H9 (cell line): ENCODE measurements at regions not wholly inside any gene's neighbourhood (a gene's known extent, or its start where the extent isn't known, plus 50 kb on each side); places are given as distances from the start of the nearest gene placed in this dataset.

Source experiments
- DNase-seq: peaks from one replicate; pipeline ENCODE4 v3.0.0-alpha.2; 2017
- H2AFZ ChIP-seq: one replicate; pipeline ENCODE4 v1.6.1; 2013; ENCODE audit warnings: mild to moderate bottlenecking, low read length, control low read depth, moderate library complexity
- H2AK5ac ChIP-seq: 2 replicates; pipeline ENCODE4 v1.6.1; 2013; ENCODE audit warnings: low read length, control low read depth, mixed read lengths; ENCODE audit not compliant: insufficient read length
- H2BK120ac ChIP-seq: one replicate; pipeline ENCODE4 v1.6.1; 2013; ENCODE audit warnings: low read depth, mild to moderate bottlenecking, low read length, control low read depth, inconsistent platforms; ENCODE audit not compliant: poor library complexity, severe bottlenecking
- H2BK12ac ChIP-seq: 2 replicates; pipeline ENCODE4 v1.6.1; 2013; ENCODE audit warnings: low read length, control low read depth, mixed read lengths, low read depth; ENCODE audit not compliant: insufficient read length
- H2BK15ac ChIP-seq: 2 replicates; pipeline ENCODE4 v1.6.1; 2013; ENCODE audit warnings: low read depth, low read length, control low read depth
- H2BK20ac ChIP-seq: one replicate; pipeline ENCODE4 v1.6.1; 2013; ENCODE audit warnings: low read depth, mild to moderate bottlenecking, low read length, control low read depth, inconsistent platforms; ENCODE audit not compliant: poor library complexity, severe bottlenecking
- H2BK5ac ChIP-seq: 2 replicates; pipeline ENCODE4 v1.6.1; 2013; ENCODE audit warnings: low read length, control low read depth, mixed read lengths; ENCODE audit not compliant: insufficient read length
- H3K14ac ChIP-seq: 2 replicates; pipeline ENCODE4 v1.6.1; 2013; ENCODE audit warnings: low read length, control low read depth; ENCODE audit not compliant: insufficient read depth
- H3K18ac ChIP-seq: 2 replicates; pipeline ENCODE4 v1.6.1; 2013; ENCODE audit warnings: low read depth, mild to moderate bottlenecking, mixed read lengths, low read length, control low read depth; ENCODE audit not compliant: insufficient read length
- H3K23ac ChIP-seq: 2 replicates; pipeline ENCODE4 v1.6.1; 2013; ENCODE audit warnings: low read length, control low read depth, mixed read lengths, low read depth; ENCODE audit not compliant: insufficient read length
- H3K23me2 ChIP-seq: 2 replicates; pipeline ENCODE4 v1.6.1; 2013; ENCODE audit warnings: low read depth, mild to moderate bottlenecking, mixed read lengths, low read length, control low read depth; ENCODE audit not compliant: insufficient read length, poor library complexity, severe bottlenecking
- H3K27ac ChIP-seq: 2 replicates; pipeline ENCODE4 v1.5.1; 2013; ENCODE audit warnings: low read length, control low read depth, mixed read lengths, low read depth; ENCODE audit not compliant: insufficient read length
- H3K27me3 ChIP-seq: 2 replicates; pipeline ENCODE4 v1.6.1; 2013; ENCODE audit warnings: low read length, control low read depth, inconsistent platforms; ENCODE audit not compliant: insufficient read depth
- H3K4ac ChIP-seq: 2 replicates; pipeline ENCODE4 v1.6.1; 2013; ENCODE audit warnings: low read depth, mild to moderate bottlenecking, control low read depth, inconsistent platforms, low read length, moderate library complexity
- H3K4me1 ChIP-seq: 2 replicates; pipeline ENCODE4 v1.6.1; 2013; ENCODE audit warnings: low read length, control low read depth, inconsistent platforms; ENCODE audit not compliant: insufficient read depth
- H3K4me2 ChIP-seq: 2 replicates; pipeline ENCODE4 v1.6.1; 2013; ENCODE audit warnings: low read length, control low read depth, mixed read lengths; ENCODE audit not compliant: insufficient read length, insufficient read depth
- H3K56ac ChIP-seq: 2 replicates; pipeline ENCODE4 v1.6.1; 2013; ENCODE audit warnings: low read depth, mild to moderate bottlenecking, mixed read lengths, low read length, control low read depth; ENCODE audit not compliant: insufficient read length
- H3K79me1 ChIP-seq: 2 replicates; pipeline ENCODE4 v1.6.1; 2013; ENCODE audit warnings: low read depth, mild to moderate bottlenecking, moderate library complexity, low read length, control low read depth, inconsistent platforms; ENCODE audit not compliant: insufficient read depth, poor library complexity, severe bottlenecking
- H3K79me2 ChIP-seq: 2 replicates; pipeline ENCODE4 v1.6.1; 2013; ENCODE audit warnings: low read length, control low read depth, inconsistent platforms; ENCODE audit not compliant: insufficient read depth
- H3K9ac ChIP-seq: 2 replicates; pipeline ENCODE4 v1.6.1; 2013; ENCODE audit warnings: low read length, control low read depth, mixed read lengths; ENCODE audit not compliant: insufficient read length; ENCODE audit errors: extremely low read depth
- H3K9me3 ChIP-seq: one replicate; pipeline ENCODE4 v1.6.1; 2013; ENCODE audit warnings: low read depth, low read length, inconsistent platforms; ENCODE audit not compliant: control insufficient read depth
- H3T11ph ChIP-seq: one replicate; pipeline ENCODE4 v1.6.1; 2013; ENCODE audit warnings: mild to moderate bottlenecking, low read length, control low read depth, inconsistent platforms
- H4K20me1 ChIP-seq: one replicate; pipeline ENCODE4 v1.6.1; 2013; ENCODE audit not compliant: control insufficient read depth, insufficient read length, insufficient read depth
- H4K5ac ChIP-seq: 2 replicates; pipeline ENCODE4 v1.6.1; 2013; ENCODE audit warnings: low read depth, mild to moderate bottlenecking, mixed read lengths, low read length, control low read depth; ENCODE audit not compliant: insufficient read length
- H4K8ac ChIP-seq: replicated peaks from 2 replicates; pipeline ENCODE4 v1.6.1; 2013; ENCODE audit warnings: low read length, control low read depth, mixed read lengths, low read depth; ENCODE audit not compliant: insufficient read length
- H4K91ac ChIP-seq: 2 replicates; pipeline ENCODE4 v1.6.1; 2013; ENCODE audit warnings: low read depth, mild to moderate bottlenecking, moderate library complexity, mixed read lengths, low read length, control low read depth; ENCODE audit not compliant: insufficient read length
- H3K27ac Mint-ChIP-seq, 3 experiments: 2 replicates in 2 of 3; 3 replicates in 1 of 3; pipeline ENCODE4 v1.8.0; 2020 to 2021; ENCODE audit warnings: mixed read lengths in 3 of 3, mild to moderate bottlenecking in 1 of 3, moderate library complexity in 1 of 3
- H3K27me3 Mint-ChIP-seq: 2 replicates; pipeline ENCODE4 v1.8.0; 2021; ENCODE audit warnings: low read depth, mild to moderate bottlenecking, moderate library complexity, mixed read lengths
- H3K36me3 Mint-ChIP-seq, 3 experiments: 2 replicates in 2 of 3; 3 replicates in 1 of 3; pipeline ENCODE4 v1.8.0; 2020 to 2021; ENCODE audit warnings: low read depth in 3 of 3, mixed read lengths in 3 of 3; ENCODE audit not compliant: insufficient read depth in 1 of 3
- H3K4me1 Mint-ChIP-seq, 2 experiments: 2 replicates each; pipeline ENCODE4 v1.8.0; 2020; ENCODE audit warnings: mixed read lengths in 2 of 2
- H3K4me3 Mint-ChIP-seq, 2 experiments: 2 replicates in 1 of 2; 3 replicates in 1 of 2; pipeline ENCODE4 v1.8.0; 2020 to 2021; ENCODE audit warnings: mild to moderate bottlenecking in 2 of 2, mixed read lengths in 2 of 2, moderate library complexity in 1 of 2
- H3K9me3 Mint-ChIP-seq, 2 experiments: 2 replicates in 1 of 2; 3 replicates in 1 of 2; pipeline ENCODE4 v1.8.0; 2020; ENCODE audit warnings: mild to moderate bottlenecking in 2 of 2, mixed read lengths in 2 of 2, moderate library complexity in 1 of 2
- CTCF ChIP-seq: fragments of 200-600 bp; sonication (generic); conservative IDR thresholded peaks from 3 replicates; pipeline ENCODE4 v1.8.0; 2021; ENCODE audit warnings: antibody characterized with exemption, mild to moderate bottlenecking
- WGBS: extraction: QIAGEN DNeasy Blood & Tissue Kit; methylation state at CpG from one replicate; pipeline ENCODE4 v1.1.7; 2013; ENCODE audit warnings: missing lambda C conversion rate, low lambda C conversion rate, mixed read lengths; ENCODE audit not compliant: insufficient read length; ENCODE audit errors: extremely low coverage; 5-methylcytosine and 5-hydroxymethylcytosine counted together

GRCh38 chr6:113160306-113161017 is 696.7 kb upstream of the MARCKS start:
- Histone ChIP-seq H3K4ac (no peak overlapping the region), H4K5ac (no peak overlapping the region), H3K23ac (no peak overlapping the region), H3K18ac (no peak overlapping the region), H3K4me2 (no peak overlapping the region), H4K8ac (no peak overlapping the region), H3T11ph (no peak overlapping the region), H4K91ac (no peak overlapping the region), H3K23me2 (no peaks in the 10 kb centered on the region), H3K79me2 (no peaks in the 10 kb centered on the region), H3K9ac (no peak overlapping the region), H2BK20ac (no peak overlapping the region), H3K4me1 (no peaks in the 10 kb centered on the region), H3K14ac (no peak overlapping the region), H2BK15ac (no peak overlapping the region), H3K27ac (no peak overlapping the region), H3K79me1 (no peaks in the 10 kb centered on the region), H3K9me3 (no peaks in the 10 kb centered on the region), H3K27me3 (no peaks in the 10 kb centered on the region), H2BK120ac (no peak overlapping the region), H2AFZ (no peak overlapping the region), H2BK12ac (no peak overlapping the region), H3K56ac (no peak overlapping the region), H2BK5ac (no peak overlapping the region), H4K20me1 (no peaks in the 10 kb centered on the region), H2AK5ac (no peak overlapping the region)
- no CpG with 5 or more reads among the region's 5 CpGs for WGBS
- Mint-ChIP-seq H3K36me3 (no peaks in the 10 kb centered on the region), H3K4me1 (peaks cover 2 to 8% of the 10 kb centered on the region in 2 experiments; a peak in 2 of 4 replicates), H3K9me3 (no peaks in the 10 kb centered on the region), H3K27me3 (no peaks in the 10 kb centered on the region), H3K27ac (no peak overlapping the region), H3K4me3 (no peak overlapping the region)
- no peak for DNase-seq
- TF ChIP-seq CTCF: no peak
